GM21381 (cell line): ENCODE measurements at regions not wholly inside any gene's neighbourhood (a gene's known extent, or its start where the extent isn't known, plus 50 kb on each side); places are given as distances from the start of the nearest gene placed in this dataset.
"Not testable (repeated sequence)": the region's sequence is repeated elsewhere in the genome, so short reads cannot be mapped to it uniquely, and the experiment has no call there.

ENCODE experiments used
- ATAC-seq: cut with Tn5 transposase; IDR thresholded peaks from one replicate; pipeline ENCODE4 v1.9.1; 2021; ENCODE audit warnings: mild to moderate bottlenecking, moderate library complexity; ENCODE audit not compliant: unreplicated experiment

DNA sequence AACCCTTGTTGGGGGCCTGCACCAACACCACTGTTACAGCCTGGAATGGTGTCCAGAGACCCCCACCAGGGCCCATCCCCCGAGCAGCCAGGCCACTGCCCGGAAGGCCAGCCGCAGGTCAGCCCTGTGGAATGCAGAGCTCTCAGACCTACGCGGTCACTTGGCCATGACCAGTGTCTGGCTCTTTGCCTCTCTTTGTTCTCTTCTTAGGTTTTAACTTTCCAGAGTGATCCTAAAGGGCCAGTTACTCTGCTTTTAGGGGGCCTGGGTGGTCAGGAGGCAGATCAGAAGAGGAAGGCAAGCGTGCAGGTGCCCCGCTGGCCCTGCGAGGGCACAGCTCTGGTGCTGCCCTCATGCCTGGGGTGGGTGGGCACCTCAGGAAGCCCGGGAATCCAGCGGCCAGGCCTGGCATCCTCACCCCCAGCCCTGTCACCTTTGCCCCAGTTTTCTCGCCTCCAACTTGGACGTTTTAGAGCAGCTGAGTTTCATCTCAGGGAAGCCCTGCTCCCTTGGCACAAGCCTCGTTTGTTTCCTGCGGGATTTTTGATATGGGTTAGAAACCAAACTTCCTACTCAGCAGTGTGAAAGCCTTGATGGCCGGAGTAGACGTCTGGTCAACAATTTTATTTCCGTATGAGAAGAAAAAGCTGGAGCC, 62.5 kb upstream of the CHST15 start:
- ATAC-seq, result no peak

DNA sequence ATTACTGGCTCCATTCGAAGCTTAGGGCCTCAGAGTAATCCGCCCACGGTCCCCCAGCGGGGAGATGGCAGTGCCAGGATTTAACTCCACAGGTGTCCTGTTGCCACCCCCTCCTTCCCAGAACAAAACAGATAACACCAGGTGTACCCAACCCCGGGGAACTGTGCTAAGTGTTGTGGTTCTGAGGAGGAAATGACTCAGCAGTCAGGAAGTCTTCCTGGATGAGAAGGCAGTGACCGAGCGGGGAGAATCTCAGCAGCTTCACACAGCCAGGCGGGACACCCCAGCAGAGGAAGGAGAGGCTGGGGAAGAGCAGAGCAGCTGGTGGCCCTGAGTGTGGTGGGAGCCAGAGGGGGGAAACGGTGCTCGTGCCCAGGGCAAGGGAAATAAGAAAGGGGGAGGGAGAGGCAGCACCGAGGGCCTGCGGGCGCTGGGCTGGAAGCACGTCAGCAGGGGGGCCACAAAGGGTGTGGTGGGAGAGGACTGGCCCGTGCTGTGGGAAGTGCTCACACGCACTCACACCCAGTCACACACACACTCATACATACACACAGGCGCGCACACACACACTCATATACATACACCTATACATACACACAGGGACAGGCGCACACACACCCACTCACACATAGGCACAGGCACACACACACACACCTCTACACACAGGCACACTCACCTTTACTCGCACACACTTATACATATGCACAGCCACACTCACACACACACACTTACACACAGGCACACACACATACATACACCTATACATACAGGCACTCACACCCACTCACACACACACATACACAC, 59.8 kb upstream of the CHST15 start:
- peak; percentile 82 for ATAC-seq

DNA sequence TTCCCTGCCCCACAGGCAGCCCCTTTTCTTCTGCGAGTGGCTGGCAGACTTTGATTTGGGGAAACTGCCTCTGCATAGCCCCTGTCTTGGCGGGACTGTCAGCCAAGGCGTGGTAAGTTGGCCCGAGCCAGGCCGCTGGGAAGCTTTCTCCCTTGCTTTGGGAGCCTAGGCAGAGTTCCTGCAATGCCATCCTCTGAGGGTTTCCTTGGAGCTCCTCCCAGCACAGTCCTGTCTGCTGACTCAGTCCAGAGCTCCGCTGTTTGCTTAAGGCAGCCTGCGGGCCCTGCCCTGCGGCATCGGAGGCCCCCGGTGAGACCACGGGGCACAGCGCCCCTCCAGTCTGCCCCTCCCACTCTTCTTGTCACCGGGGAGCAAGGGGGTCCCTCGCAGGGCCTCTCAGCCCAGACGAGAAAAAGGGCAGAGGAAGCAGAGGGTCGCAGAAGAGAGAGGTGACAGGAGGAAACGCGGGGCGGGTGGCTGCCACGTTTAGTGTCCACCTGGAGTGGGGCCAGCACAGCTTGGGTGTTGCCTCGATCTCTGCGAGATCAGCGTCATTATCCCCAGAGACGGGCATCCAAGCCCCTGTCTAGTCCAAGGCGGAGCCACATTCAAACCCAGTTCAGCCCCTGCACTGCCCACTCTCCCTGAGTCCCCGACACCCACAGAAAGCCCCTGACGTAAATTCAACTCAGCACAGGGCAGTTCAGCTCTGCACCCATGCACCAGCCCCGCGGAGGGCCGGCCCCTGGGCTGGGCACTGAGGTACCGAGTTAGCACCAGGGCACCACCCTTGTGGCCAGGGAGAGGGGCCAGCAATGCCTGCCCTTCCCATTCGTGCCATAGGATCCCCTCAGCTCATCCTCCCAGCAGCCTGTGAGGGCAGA, 59.0 kb upstream of the CHST15 start:
- ATAC-seq, result no peak

DNA sequence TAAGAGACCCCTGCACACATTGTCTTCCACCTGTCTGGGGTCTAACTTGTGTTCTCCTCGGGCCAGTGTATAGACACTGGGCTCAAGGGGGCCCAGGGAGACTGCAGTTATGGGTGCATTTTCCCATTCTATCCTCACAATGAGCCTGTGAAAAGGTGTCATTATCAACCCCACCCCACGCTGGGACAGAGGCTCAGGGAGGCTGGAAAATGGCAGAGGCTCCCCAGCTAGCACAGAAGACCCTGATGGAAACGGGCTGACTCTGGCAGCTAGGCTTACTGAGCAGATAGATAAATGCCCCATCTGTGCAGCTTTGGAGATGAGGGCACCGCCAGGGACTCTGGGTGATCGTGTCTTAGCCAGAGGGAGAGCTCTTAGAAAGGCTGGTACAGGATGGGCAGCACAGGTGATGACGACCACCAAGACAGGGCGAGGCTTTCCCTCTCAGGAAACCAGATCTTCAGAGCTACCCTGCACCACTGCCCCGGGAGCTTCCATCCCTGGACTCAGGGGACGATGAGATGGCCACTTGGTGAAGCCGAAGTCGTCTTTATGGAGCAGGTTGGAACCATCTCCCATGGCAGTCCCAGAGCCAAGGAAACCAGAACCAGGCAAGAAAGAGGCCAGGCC, 58.2 kb upstream of the CHST15 start:
- no peak for ATAC-seq

DNA sequence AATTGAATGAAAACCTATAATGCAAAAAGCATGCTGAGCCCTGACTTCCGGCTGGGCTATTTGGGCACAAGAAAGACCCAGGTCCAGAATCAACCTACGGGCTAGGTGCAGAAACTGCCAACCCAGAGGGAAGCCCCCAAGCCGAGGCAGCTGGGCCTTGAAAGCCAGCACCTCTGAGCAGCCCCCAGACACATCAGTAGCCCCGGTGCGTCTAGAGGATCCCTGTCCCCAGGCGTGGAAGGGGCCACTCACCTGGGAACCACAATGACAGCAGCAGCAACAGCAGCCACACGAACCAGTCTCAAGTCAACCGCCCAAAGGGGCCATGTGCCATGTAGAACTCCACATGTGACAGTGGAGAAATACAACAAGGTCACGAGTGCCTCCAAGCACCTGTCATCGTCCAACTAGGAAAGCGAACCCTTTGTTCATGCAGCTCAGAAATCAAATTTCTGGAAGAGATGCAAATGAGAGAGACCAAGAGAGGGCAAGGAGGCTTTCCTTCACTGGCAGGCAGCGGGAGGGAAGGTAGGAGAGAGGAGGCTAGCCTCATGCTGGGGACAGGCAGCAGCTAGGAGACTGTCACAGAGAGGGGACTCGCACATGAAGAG, 57.5 kb upstream of the CHST15 start:
- ATAC-seq, result no peak

DNA sequence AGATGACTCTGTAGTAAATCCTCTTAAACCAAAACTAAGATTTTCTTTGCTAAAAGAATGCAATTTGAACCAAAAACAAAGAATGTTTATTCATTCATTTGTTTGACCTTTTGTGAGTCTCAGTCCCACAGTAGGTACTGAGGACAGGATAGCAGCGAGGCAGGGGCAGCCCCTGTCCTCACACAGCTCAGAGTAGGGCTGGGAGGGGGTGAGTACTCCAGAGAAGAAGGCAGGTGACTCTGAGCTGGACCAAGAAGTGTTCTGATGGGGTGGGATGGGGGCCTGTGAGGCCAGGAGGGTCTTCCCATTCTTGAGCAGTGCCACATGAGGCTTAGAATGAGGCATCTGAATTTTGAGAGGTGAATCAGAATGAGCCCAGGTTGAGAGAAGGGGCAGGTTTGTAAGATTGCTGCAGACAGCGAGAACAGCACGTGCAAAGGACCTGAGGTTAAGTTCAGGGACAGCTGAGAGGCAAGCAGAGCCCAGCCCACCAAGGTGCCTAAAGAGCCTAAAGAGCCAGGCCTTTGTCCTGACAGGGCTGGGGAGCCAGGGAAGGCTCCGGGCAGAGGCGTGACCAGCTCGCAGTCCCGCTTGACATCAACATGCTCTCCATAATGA, 56.9 kb upstream of the CHST15 start:
- ATAC-seq, result no peak

DNA sequence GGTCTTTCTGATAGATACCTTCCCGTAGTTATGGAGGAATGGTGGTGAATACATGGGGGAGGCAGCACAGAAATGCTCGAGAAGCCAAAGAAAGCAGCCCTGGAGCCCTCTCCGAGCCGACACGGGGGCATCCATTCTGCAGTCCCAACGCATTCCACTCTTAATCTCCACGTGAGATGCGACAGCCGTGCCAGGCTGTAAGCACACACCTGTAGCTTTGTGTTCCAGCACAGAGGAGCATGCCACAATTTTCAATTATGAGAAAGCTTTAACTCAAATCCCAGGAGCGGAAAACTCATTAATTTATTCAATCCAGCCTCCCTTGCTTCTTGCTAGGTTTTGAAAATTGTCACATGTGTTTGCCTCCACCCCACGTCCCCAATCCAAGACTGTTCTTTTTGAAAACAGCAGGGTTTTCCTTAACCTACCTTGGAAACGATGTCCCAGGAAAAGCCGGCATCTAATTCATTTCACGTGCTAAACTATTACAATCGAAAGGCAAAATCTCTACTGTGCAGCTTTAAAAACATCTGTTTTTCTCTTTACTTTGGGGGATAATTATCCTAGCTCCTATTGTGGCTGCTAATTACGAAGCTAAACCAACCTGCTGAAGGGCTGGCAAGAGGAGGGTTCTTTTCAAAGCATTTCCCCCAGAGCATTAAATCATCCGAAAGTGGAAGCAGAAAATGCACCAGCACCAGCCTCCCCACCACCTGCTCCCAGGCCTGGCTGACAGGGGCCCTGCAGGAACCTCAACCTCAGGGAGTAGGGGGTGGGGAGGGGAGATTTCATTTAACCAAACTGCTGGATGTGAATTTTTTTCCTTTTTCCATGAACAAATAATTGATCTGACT, 56.0 kb upstream of the CHST15 start:
- ATAC-seq, result peak; percentile 43

DNA sequence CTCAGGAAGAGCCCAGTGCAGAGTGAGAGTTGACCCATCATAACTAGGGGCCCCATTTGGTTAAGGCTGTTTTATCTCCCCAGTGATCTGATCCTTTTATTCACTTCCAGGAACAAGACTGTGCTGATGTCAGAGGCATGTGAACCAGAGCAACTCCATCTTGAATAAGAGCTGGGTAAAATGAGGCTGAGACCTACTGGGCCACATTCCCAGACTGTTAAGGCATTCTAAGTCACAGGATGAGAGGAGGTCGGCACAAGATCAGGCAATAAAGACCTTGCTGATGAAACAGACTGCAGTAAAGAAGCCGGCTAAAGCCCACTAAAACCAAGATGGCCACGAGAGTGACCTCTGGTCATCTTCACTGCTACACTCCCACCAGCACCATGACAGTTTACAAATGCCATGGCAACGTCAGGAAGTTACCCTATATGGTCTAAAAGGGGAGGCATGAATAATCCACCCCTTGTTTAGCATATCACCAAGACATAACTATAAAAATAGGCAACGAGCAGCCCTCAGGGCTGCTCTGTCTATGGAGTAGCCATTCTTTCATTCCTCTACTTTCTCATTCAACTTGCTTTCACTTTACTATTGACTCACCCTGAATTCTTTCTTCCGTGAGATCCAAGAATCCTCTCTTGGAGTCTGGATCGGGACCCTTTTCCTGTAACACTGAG, 55.3 kb upstream of the CHST15 start:
- ATAC-seq, result not testable (repeated sequence)

DNA sequence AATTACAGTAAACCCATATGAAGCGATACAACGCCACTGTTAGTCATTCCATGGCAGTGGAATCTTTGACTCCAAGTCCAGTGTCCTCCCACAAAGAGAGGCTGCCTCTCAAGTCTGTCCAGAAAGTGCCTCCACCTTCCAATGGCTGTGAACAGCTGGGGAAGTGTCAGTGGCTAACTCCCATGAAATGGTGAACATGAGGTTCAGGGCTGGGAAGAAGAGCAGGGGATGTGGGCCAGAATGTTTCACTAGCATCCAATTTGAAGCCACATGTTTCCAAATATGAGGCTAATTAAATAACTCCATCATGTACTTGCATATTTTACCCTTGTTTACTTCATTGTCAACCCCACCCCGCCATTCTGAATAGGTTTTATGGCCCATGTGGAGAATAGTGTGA, 53.1 kb upstream of the CHST15 start:
- ATAC-seq, result no peak

DNA sequence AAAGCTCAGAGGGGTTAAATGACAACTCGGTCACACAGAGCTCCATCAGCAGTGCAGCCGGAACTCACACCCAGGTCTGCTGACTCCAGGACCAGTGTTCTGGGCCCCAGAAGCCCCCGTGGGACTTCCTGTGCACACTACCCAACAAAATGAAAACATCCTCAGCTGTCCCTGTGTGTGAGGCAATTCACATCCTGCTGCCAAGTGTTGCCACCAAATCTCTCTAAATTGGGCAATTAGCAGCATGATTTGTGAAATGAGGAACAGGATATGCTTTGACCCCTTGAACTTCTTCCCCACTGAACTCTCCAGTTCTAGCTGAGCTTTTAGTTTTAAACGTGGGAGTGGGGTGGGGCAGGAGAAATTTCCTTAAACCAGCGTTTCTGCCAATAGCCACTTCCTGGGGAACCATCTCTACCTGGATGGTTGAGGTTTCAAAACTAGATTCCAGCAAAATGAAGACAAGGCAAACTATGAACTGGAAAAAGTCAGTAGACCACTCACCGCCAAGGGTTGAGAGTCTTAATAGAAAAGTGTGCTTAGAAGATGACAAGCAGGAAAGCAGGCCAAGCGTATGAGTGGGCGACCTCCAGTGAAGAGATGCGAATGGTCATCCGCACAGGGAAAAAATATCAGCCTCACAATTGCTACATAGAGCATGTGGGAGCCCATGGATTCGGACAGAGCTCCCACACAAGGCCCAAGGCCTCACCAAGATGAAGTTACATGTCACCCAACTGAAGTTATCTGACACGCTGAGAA, 51.9 kb upstream of the CHST15 start:
- no peak for ATAC-seq

DNA sequence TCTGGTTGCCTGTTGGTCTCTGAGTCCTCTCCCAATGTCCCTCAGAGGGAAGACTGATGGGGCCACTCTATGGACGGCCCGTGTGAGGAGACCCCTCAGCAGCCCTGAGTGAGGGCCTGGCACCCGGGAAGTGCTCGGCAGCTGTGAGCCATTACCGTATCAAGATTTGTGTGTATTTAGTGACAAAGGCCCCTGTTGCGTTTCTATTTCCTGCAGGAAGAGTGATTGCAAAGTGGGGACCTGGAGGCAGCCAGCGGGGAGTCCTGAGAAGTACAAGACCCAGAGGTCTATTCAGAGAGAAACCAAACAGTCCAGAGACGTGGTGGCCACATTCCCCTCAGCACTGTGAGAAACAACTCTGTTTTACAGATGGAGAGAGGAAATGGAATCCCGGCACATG, 51.1 kb upstream of the CHST15 start:
- no peak for ATAC-seq

DNA sequence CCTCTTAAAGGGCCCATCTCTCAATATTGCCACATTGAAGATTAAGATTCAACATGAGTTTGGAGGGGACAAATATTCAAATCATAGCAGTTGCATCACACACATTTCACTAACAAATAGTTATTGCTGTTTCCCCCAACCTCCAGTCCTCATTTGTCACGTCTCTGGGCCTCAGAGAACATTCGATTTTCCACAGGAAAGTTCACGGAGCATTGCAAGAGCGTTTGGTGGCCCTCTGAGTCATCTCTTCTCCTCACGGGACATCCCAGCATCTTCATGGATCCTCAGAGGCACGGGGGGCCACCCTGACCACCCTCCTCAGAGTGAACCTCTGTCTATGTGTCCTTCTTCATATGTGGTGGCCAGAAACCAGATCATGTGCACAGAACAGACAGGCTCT, 50.3 kb upstream of the CHST15 start:
- ATAC-seq, result no peak
